T1000 (cell line): ENCODE measurements at regions not wholly inside any gene's neighbourhood (a gene's known extent, or its start where the extent isn't known, plus 50 kb on each side); places are given as distances from the start of the nearest gene placed in this dataset.

ENCODE experiments used
- DNase-seq: peaks from one replicate; lab custom pipeline; 2025; ENCODE audit warnings: mixed read lengths; lab: John Stamatoyannopoulos, UW

GRCh38 chr2:41985573-41986095 is 62.2 kb upstream of the PKDCC start:
- no peak for DNase-seq

- no peak for DNase-seq
Observed at GRCh38 chr2:41989501-41990180, 58.2 kb upstream of the PKDCC start.

DNA sequence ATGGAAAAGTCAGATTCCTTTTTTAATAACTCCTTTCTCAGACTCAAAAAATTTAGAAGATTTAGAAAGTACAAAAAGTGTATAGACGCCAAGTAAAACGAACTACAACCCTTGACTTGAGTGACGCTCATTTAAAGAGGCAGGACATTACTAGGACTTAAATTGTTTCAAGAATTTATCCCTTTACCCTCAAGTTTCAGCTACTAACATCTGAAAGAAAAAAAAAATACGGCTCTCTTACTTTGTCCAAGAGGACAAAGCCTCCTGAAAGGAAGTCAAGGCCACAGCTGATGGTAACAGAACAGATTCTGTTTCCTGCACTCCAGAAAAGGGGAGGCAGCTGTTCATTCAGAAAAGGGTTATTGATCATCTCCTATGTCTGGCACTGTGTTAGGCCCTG is 57.6 kb upstream of the PKDCC start:
- no peak for DNase-seq

DNA sequence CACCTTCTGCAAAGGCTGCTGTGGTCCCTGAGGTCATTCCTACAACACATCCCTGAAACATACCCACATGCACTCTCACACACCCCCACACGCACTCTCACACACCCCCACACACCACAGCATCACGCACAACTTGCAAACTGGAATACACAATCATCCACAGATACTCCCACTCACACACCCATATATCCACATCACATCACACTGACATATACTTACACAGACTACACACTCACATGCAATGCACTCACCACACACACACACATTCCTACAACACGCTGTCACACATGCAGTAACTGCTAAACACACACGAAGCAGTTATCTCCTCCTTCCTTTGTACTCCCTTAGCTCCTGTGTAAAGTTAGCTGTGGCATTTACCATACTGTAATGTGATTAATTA is 57.1 kb upstream of the PKDCC start:
- DNase-seq: no peak

GRCh38 chr2:41992056-41992642 is 55.7 kb upstream of the PKDCC start:
- no peak for DNase-seq

DNA sequence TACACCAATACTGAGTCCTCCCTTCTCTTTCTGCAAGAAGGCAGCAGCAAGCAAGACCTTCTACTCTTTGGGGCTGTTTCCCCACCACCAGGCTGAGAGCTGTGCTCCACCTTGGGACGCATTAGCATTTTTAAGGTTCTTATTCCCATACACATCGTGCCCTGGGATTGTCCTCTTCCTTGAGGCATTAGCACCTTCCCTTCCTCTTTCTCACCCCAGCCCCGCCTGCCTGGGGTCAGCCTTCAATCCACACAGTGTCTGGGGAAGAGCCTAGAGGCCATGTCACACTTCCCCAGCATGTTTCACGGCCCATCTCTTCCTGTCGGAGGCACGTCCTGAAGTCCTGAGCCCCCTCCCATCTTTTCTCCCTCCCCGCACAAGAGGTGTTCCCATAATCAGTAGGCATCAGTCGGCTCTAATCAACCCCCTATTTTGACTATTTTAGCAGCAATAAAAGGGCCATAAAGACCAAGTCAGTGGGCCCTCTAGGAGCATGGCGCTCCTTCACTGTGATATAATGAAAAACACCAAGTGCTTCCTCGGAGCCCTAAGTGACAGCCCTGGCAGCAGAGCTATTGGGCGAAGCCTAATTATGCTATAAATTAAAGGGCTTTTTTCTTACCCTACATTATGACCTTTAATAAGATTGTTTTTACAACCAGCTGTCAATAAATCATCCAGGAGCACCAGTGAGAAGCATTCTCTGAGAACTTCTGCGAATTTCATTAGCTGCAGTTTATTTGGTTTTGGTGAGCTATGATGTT is 55.0 kb upstream of the PKDCC start:
- DNase-seq: no peak

- no peak for DNase-seq
Observed at GRCh38 chr2:41993435-41993925, 54.3 kb upstream of the PKDCC start.

- DNase-seq: no peak
Observed at GRCh38 chr2:41994233-41994637, 53.6 kb upstream of the PKDCC start.

GRCh38 chr2:41994661-41995060 is 53.2 kb upstream of the PKDCC start:
- DNase-seq: no peak

GRCh38 chr2:41997561-41997960 is 50.3 kb upstream of the PKDCC start:
- DNase-seq: no peak
